Esophagus squamous epithelium (tissue), 5 donors: ENCODE measurements at regions not wholly inside any gene's neighbourhood (a gene's known extent, or its start where the extent isn't known, plus 50 kb on each side); places are given as distances from the start of the nearest gene placed in this dataset.

Experiments used
- DNase-seq: peaks from one replicate; lab custom pipeline; 2025; lab: John Stamatoyannopoulos, UW
- H3K27ac ChIP-seq, 4 donors: fragments of 200-600 bp; sonication (generic); one replicate each; pipeline ENCODE4 v1.5.1; 2016 to 2019; ENCODE audit warnings: mild to moderate bottlenecking in 1 of 4
- H3K27me3 ChIP-seq, 4 donors: fragments of 200-600 bp; sonication (generic); 1 replicate in 3 of 4; 2 replicates in 1 of 4; pipeline versions ENCODE4 v1.5.1 to v1.6.0; 2017 to 2021; ENCODE audit warnings: antibody characterized with exemption in 1 of 4
- H3K36me3 ChIP-seq, 3 donors: fragments of 200-600 bp; sonication (generic); one replicate each; pipeline ENCODE4 v1.5.1; 2016 to 2019
- H3K4me1 ChIP-seq, 3 donors: fragments of 200-600 bp; sonication (generic); one replicate each; pipeline ENCODE4 v1.5.1; 2017 to 2019
- H3K4me3 ChIP-seq, 4 donors: fragments of 200-600 bp; sonication (generic); 1 replicate in 3 of 4; 2 replicates in 1 of 4; pipeline ENCODE4 v1.5.1; 2016 to 2019; ENCODE audit warnings: mild to moderate bottlenecking in 2 of 4, moderate library complexity in 1 of 4
- H3K9me3 ChIP-seq, 3 donors: fragments of 200-600 bp; sonication (generic); one replicate each; pipeline ENCODE4 v1.5.1; 2016 to 2019
- CTCF ChIP-seq, 6 experiments: fragments of 450-650 bp in 4 of 6; fragments of 200-600 bp in 2 of 6; sonication (generic) in 2 of 6; IDR thresholded peaks; one replicate each; pipeline ENCODE4 v1.5.1; 2016 to 2019; ENCODE audit warnings: antibody characterized with exemption in 6 of 6, mild to moderate bottlenecking in 4 of 6, moderate library complexity in 4 of 6
- POLR2A ChIP-seq, 4 donors: fragments of 450-650 bp; IDR thresholded peaks; one replicate each; pipeline ENCODE4 v1.6.1; 2017; ENCODE audit warnings: antibody characterized with exemption in 4 of 4, mild to moderate bottlenecking in 4 of 4, moderate library complexity in 3 of 4
- WGBS, 2 donors: methylation state at CpG; one replicate each; pipeline ENCODE4 v1.1.5; 2018; 5-methylcytosine and 5-hydroxymethylcytosine counted together
- intact Hi-C: fragments of 100-400 bp; cut with DNase I; formaldehyde crosslinking; loops from one replicate; pipeline ENCODE4 v1.15.0; 2022
- donor health status: DM: yes; HTN: yes; CAD: no.

DNA sequence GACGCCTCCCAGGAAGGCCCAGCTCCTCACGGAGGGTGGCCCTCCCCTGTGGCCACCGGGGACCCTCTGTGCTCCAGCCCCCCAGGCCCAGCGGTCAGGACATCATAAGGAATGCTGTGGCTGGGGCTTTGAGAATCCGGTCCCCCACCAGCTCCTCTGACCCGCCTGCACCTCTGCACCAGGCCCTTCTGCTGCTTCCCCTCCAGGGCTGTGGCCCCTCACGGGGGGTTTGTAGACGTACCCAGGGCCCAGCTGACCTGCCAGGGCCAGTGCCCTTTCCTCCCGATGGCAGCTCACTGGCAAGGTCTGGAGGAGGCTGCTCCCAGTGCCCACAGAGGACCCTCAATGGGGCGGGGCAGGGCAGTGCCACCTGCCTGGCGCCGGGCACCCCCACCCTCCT lies 103.9 kb upstream of the TTC34 start:
- no peaks in the 10 kb centered on the region for H3K36me3 ChIP-seq
- H3K9me3 ChIP-seq: no peaks in the 10 kb centered on the region
- H3K27me3 ChIP-seq: peaks cover 0 to 66% (median 0%) of the 10 kb centered on the region in 4 donors
- no peak overlapping the region for H3K27ac ChIP-seq
- no peak overlapping the region for H3K4me3 ChIP-seq
- whole genome bisulfite sequencing, 2 donors: no CpG with 5 or more reads among the region's 12 CpGs
- intact Hi-C loops: no loop called here
- no peak for DNase-seq
- TF ChIP-seq POLR2A (IDR thresholded peaks at IDR 0.05) (no peak), CTCF (IDR thresholded peaks at IDR 0.05) (no peak)
- H3K4me1 ChIP-seq: peaks cover 0 to 5% (median 0%) of the 10 kb centered on the region in 3 donors

GRCh38 chr1:2906085-2906484 lies 104.6 kb upstream of the TTC34 start:
- H3K36me3 ChIP-seq: no peaks in the 10 kb centered on the region
- H3K27ac ChIP-seq: no peak overlapping the region
- H3K27me3 ChIP-seq: peaks cover 0 to 63% (median 0%) of the 10 kb centered on the region in 4 donors
- intact Hi-C loops: no loop called here
- DNase-seq: no peak
- no peaks in the 10 kb centered on the region for H3K9me3 ChIP-seq
- 15 to 27% methylated on average over 4 to 6 of the region's 20 CpGs for WGBS, 2 donors
- TF ChIP-seq POLR2A (IDR thresholded peaks at IDR 0.05): no peak
- no peak for TF ChIP-seq CTCF (IDR thresholded peaks at IDR 0.05)
- no peak overlapping the region for H3K4me3 ChIP-seq
- peaks cover 0 to 5% (median 0%) of the 10 kb centered on the region in 3 donors for H3K4me1 ChIP-seq

DNA sequence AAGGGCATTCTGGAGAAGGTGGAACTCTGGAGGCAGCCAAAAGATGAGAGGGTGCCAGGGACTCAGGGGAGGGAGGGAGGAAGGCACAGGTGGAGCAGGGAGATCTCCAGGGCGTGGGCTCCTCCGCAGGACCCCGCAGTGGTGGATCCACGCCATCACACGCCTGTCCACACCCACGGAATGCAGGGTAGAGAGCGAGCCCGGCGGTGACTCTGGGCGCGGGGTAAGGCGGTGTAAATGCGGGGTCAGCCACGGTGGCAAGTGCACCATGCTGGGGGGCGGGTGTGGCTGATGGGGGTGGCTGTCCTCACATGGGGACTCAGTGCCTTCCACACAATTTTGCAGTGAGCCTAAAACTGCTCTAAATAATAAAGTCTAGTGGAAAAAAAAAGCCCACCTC lies 105.1 kb upstream of the TTC34 start:
- Histone ChIP-seq H3K27ac (no peak overlapping the region), H3K36me3 (no peaks in the 10 kb centered on the region), H3K27me3 (peaks cover 0 to 58% (median 0%) of the 10 kb centered on the region in 4 donors), H3K9me3 (no peaks in the 10 kb centered on the region), H3K4me1 (peaks cover 0 to 5% (median 0%) of the 10 kb centered on the region in 3 donors), H3K4me3 (no peak overlapping the region)
- intact Hi-C loops: no loop called here
- no peak for DNase-seq
- 66 to 82% methylated on average over 3 to 15 of the region's 15 CpGs for WGBS, 2 donors
- no peak for TF ChIP-seq CTCF (IDR thresholded peaks at IDR 0.05)
- no peak for TF ChIP-seq POLR2A (IDR thresholded peaks at IDR 0.05)

DNA sequence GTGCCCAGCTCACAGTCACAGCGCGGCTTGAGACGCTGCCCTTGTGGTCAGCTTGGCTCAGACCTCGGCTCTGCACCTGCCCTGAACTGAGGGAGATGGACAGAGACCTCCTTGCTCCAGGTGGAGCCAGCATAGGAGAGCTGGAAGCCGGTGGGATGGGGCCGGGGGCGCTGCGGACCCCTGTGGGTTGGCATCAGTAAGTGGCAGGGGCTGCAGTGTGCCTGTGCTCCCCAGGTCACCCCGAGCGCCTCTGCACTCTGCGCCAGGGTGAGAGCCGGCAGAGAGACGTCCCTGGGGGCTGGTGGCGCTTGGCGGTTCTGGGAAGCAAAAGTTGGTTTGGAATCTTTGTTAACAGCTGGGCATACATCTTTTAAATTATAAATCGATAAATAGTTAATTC lies 105.6 kb upstream of the TTC34 start:
- DNase-seq: no peak
- Histone ChIP-seq H3K4me3 (no peak overlapping the region), H3K36me3 (no peaks in the 10 kb centered on the region), H3K9me3 (no peaks in the 10 kb centered on the region), H3K4me1 (peaks cover 0 to 5% (median 0%) of the 10 kb centered on the region in 3 donors), H3K27me3 (peaks cover 0 to 56% (median 0%) of the 10 kb centered on the region in 4 donors), H3K27ac (no peak overlapping the region)
- TF ChIP-seq POLR2A (IDR thresholded peaks at IDR 0.05): no peak
- TF ChIP-seq CTCF (IDR thresholded peaks at IDR 0.05): no peak
- intact Hi-C loops: no loop called here
- WGBS, 2 donors: 78 to 87% methylated on average over 4 to 12 of the region's 16 CpGs

- Histone ChIP-seq H3K4me3 (no peak overlapping the region), H3K4me1 (peaks cover 0 to 5% (median 0%) of the 10 kb centered on the region in 3 donors), H3K27me3 (peaks cover 0 to 58% (median 0%) of the 10 kb centered on the region in 4 donors), H3K9me3 (no peaks in the 10 kb centered on the region), H3K36me3 (no peaks in the 10 kb centered on the region), H3K27ac (no peak overlapping the region)
- TF ChIP-seq POLR2A (IDR thresholded peaks at IDR 0.05) (no peak), CTCF (IDR thresholded peaks at IDR 0.05) (no peak)
- intact Hi-C loops: no loop called here
- 72% methylated on average over 6 of the region's 16 CpGs; no CpG with 5 or more reads in 1 of the 2 donors for WGBS, 2 donors
- DNase-seq: no peak
Measured at GRCh38 chr1:2908081-2908480, 106.6 kb upstream of the TTC34 start.
